SU-DHL-6 (cell line): ENCODE measurements at regions not wholly inside any gene's neighbourhood (a gene's known extent, or its start where the extent isn't known, plus 50 kb on each side); places are given as distances from the start of the nearest gene placed in this dataset.

Source experiments
- H2AFZ ChIP-seq: fragments of 200-600 bp; sonication (generic); 2 replicates; pipeline ENCODE4 v1.6.1; 2014; ENCODE audit warnings: low read depth, mild to moderate bottlenecking, moderate library complexity, mixed read lengths, antibody characterized with exemption, low read length; ENCODE audit not compliant: severe bottlenecking
- H3F3A ChIP-seq: fragments of 200-600 bp; shearing (Covaris generic); 2 replicates; pipeline ENCODE4 v1.6.0; 2016; ENCODE audit warnings: antibody characterized with exemption, mild to moderate bottlenecking; ENCODE audit not compliant: insufficient read depth
- H3K27ac ChIP-seq: fragments of 200-600 bp; sonication (generic); 2 replicates; pipeline ENCODE4 v1.5.1; 2016; ENCODE audit warnings: low read depth, mild to moderate bottlenecking, low read length, moderate library complexity, mixed read lengths
- H3K27me3 ChIP-seq: fragments of 200-600 bp; sonication (generic), shearing (Covaris generic); 2 replicates; pipeline ENCODE4 v1.6.0; 2014; ENCODE audit warnings: mild to moderate bottlenecking, low read length
- H3K36me3 ChIP-seq: fragments of 200-600 bp; sonication (generic); 2 replicates; pipeline ENCODE4 v1.6.1; 2014; ENCODE audit warnings: mild to moderate bottlenecking, low read length, mixed read lengths
- H3K4me2 ChIP-seq: fragments of 300-600, 200-600 bp; shearing (Covaris generic), sonication (generic); 2 replicates; pipeline ENCODE4 v1.6.0; 2014; ENCODE audit warnings: low read length, low read depth, mild to moderate bottlenecking; ENCODE audit not compliant: poor library complexity, severe bottlenecking
- H3K4me3 ChIP-seq: fragments of 200-600 bp; sonication (generic); 2 replicates; pipeline ENCODE4 v1.5.1; 2014; ENCODE audit warnings: antibody characterized with exemption, low read length, mild to moderate bottlenecking, mixed read lengths; ENCODE audit not compliant: insufficient read depth, poor library complexity, severe bottlenecking
- H3K79me2 ChIP-seq: fragments of 200-600 bp; sonication (generic); 2 replicates; pipeline ENCODE4 v1.6.1; 2014; ENCODE audit warnings: mild to moderate bottlenecking, low read length, moderate library complexity; ENCODE audit not compliant: insufficient read depth
- H3K9ac ChIP-seq: fragments of 200-600 bp; sonication (generic); 2 replicates; pipeline ENCODE4 v1.7.0; 2014; ENCODE audit warnings: mild to moderate bottlenecking, low read length
- H3K9me2 ChIP-seq: fragments of 200-600 bp; sonication (generic); replicated peaks from 2 replicates; pipeline ENCODE4 v1.6.1; 2014; ENCODE audit warnings: low read length; ENCODE audit not compliant: insufficient read depth
- H3K9me3 ChIP-seq: fragments of 200-600 bp; sonication (generic); 2 replicates; pipeline ENCODE4 v1.6.1; 2014; ENCODE audit warnings: low read length, mixed read lengths; ENCODE audit not compliant: insufficient read depth
- H4K20me1 ChIP-seq: fragments of 200-600 bp; sonication (generic); 2 replicates; pipeline ENCODE4 v1.6.1; 2014; ENCODE audit warnings: low read depth, mild to moderate bottlenecking, antibody characterized with exemption, low read length, moderate library complexity, mixed read lengths
- EZH2phosphoT487 ChIP-seq: fragments of 200-600 bp; sonication (generic), shearing (Covaris generic); conservative IDR thresholded peaks from 2 replicates; pipeline ENCODE4 v1.6.1; 2018; ENCODE audit warnings: mild to moderate bottlenecking, antibody characterized with exemption, low read length, moderate library complexity, mixed read lengths
- TF ChIP-seq, protein P1 (sequence below): fragments of 200-600 bp; sonication (generic); IDR thresholded peaks from one replicate; pipeline ENCODE4 v1.5.1; 2017; ENCODE audit warnings: antibody characterized with exemption, mild to moderate bottlenecking, low read length, moderate library complexity; ENCODE audit not compliant: insufficient read depth, poor library complexity, severe bottlenecking

- Histone ChIP-seq H3K9me3 (no peaks in the 10 kb centered on the region), H3K27ac (no peak overlapping the region), H3K9me2 (no peaks in the 10 kb centered on the region), H2AFZ (no peak overlapping the region), H3F3A (no peaks in the 10 kb centered on the region), H4K20me1 (no peaks in the 10 kb centered on the region), H3K4me2 (no peak overlapping the region), H3K79me2 (no peaks in the 10 kb centered on the region), H3K4me3 (no peak overlapping the region), H3K27me3 (no peaks in the 10 kb centered on the region), H3K36me3 (no peaks in the 10 kb centered on the region), H3K9ac (no peak overlapping the region)
- no peak for TF ChIP-seq EZH2phosphoT487
- TF ChIP-seq, protein P1, sequence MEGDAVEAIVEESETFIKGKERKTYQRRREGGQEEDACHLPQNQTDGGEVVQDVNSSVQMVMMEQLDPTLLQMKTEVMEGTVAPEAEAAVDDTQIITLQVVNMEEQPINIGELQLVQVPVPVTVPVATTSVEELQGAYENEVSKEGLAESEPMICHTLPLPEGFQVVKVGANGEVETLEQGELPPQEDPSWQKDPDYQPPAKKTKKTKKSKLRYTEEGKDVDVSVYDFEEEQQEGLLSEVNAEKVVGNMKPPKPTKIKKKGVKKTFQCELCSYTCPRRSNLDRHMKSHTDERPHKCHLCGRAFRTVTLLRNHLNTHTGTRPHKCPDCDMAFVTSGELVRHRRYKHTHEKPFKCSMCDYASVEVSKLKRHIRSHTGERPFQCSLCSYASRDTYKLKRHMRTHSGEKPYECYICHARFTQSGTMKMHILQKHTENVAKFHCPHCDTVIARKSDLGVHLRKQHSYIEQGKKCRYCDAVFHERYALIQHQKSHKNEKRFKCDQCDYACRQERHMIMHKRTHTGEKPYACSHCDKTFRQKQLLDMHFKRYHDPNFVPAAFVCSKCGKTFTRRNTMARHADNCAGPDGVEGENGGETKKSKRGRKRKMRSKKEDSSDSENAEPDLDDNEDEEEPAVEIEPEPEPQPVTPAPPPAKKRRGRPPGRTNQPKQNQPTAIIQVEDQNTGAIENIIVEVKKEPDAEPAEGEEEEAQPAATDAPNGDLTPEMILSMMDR: no peak
Observed at GRCh38 chr12:67096533-67097318, 172.4 kb upstream of the CAND1 start.

- Histone ChIP-seq H3K27me3 (no peaks in the 10 kb centered on the region), H3K9me2 (no peaks in the 10 kb centered on the region), H3K79me2 (no peaks in the 10 kb centered on the region), H4K20me1 (no peaks in the 10 kb centered on the region), H3K4me2 (no peak overlapping the region), H3K4me3 (no peak overlapping the region), H3K9ac (no peak overlapping the region), H3K36me3 (no peaks in the 10 kb centered on the region), H3F3A (no peaks in the 10 kb centered on the region), H3K9me3 (no peaks in the 10 kb centered on the region), H2AFZ (no peak overlapping the region), H3K27ac (no peak overlapping the region)
- TF ChIP-seq, protein P1: no peak
- no peak for TF ChIP-seq EZH2phosphoT487
Observed at GRCh38 chr12:67099858-67100257, 169.3 kb upstream of the CAND1 start.

DNA sequence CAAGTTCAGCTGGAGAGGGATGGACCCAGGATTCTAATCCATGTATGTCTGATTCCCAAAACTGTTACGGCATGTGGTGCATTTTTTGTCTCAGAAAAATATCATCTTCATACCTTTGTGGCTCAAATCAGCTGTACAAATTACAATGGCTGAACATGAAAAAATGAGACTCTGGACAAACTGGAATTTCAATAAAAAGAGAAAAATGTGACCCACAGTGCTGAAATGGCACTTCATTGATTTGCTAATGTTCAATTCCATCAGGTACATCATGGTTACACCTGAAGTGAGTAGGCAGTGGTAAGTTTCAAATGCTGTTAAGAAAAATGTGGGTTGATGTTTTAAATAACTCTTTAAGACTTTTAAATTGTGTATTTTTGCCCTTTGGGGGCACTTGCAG is 165.6 kb upstream of the CAND1 start:
- no peaks in the 10 kb centered on the region for H3K36me3 ChIP-seq
- H3K4me2 ChIP-seq: no peak overlapping the region
- H3F3A ChIP-seq: no peaks in the 10 kb centered on the region
- no peak overlapping the region for H3K9ac ChIP-seq
- TF ChIP-seq, protein P1: no peak
- TF ChIP-seq EZH2phosphoT487: no peak
- 0 out of 2 replicates have a peak, but pooled peaks cover 5% of the 10 kb centered on the region for H3K9me3 ChIP-seq
- H3K27me3 ChIP-seq: no peaks in the 10 kb centered on the region
- H3K9me2 ChIP-seq: no peaks in the 10 kb centered on the region
- H3K27ac ChIP-seq: no peak overlapping the region
- no peak overlapping the region for H3K4me3 ChIP-seq
- H4K20me1 ChIP-seq: no peaks in the 10 kb centered on the region
- H2AFZ ChIP-seq: no peak overlapping the region
- no peaks in the 10 kb centered on the region for H3K79me2 ChIP-seq
